ENCODE measurements at regions not wholly inside any gene's neighbourhood (a gene's known extent, or its start where the extent isn't known, plus 50 kb on each side); places are given as distances from the start of the nearest gene placed in this dataset.

DNA sequence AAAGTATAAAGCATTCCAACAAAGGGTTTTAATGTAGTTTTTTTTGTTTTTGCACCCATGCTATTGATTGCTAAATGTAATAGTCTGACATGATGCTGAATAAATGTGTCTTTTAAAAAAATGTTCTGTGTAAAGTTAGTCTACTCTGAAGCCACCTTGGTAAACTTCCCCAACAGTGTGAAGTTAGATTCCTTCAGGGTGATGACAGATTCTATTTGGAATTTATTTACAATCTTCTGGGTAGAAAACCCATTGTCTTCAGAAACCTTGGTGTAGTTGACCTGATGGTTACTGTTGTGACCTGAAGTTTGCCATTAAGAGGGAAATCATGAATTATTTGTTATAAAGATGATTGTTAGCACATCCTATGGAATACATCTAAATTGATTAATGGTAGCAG lies 64.7 kb upstream of the TRPC7 start:
- ATAC-seq (ENCODE audit: low read depth): no peak

DNA sequence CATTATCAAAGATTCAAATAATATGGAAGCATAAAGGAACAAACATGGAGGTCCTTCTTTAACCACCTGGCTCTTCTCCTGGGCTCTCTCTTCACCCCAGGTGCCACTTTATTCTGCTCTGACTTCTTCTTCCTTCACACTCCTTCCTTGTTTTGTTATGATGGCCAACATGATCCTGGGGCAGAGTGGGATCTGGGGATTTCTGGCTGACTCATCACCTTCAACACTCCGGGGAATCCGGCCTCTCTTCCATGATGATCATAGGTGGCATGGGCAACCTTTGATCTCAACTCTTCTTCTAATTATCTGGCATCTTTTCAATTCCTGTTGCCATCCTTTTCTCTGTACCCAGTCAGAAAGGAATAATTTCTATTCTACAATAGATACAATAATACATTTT lies 62.1 kb upstream of the TRPC7 start:
- Mint-ChIP-seq H3K27me3 (no peaks in the 10 kb centered on the region), H3K4me3 (no peak overlapping the region), H3K27ac (no peak overlapping the region), H3K4me1 (no peaks in the 10 kb centered on the region), H3K9me3 (ENCODE audit: insufficient read depth) (no peaks in the 10 kb centered on the region)
- POLR2A ChIA-PET: no interaction called here
- Histone ChIP-seq H2AFZ (ENCODE audit: insufficient read depth, low read depth, low read length, poor library complexity, severe bottlenecking) (no peak overlapping the region), H3K9ac (ENCODE audit: low read length) (no peak overlapping the region), H3K36me3 (replicated peaks in 1 of 2; ENCODE audit: control extremely low read depth in 1 of 2, control insufficient read depth in 1 of 2, extremely low read depth in 1 of 2, insufficient read depth in 2 of 2, low read length in 1 of 2) (no peaks in the 10 kb centered on the region), H3K4me2 (replicated peaks; ENCODE audit: low read depth, low read length, poor library complexity, severe bottlenecking) (no peak overlapping the region), H3K4me1 (ENCODE audit: control insufficient read depth in 2 of 2, insufficient read depth in 2 of 2, low read length in 2 of 2) (no peaks in the 10 kb centered on the region), H4K20me1 (ENCODE audit: control insufficient read depth, insufficient read depth, low read length, poor library complexity, severe bottlenecking) (no peaks in the 10 kb centered on the region), H3K79me2 (ENCODE audit: control insufficient read depth, insufficient read depth, low read length) (no peaks in the 10 kb centered on the region), H3K27ac (ENCODE audit: low read length in 2 of 2) (no peak overlapping the region), H3K4me3 (ENCODE audit: control extremely low read depth in 1 of 5, extremely low read depth in 1 of 5, insufficient read depth in 1 of 5, low read depth in 2 of 5, low read length in 4 of 5) (no peak overlapping the region), H3K27me3 (replicated peaks in 1 of 4; ENCODE audit: control extremely low read depth in 1 of 4, control insufficient read depth in 3 of 4, insufficient read depth in 4 of 4, low read length in 3 of 4) (no peaks in the 10 kb centered on the region), H3K9me3 (ENCODE audit: control extremely low read depth in 1 of 3, control insufficient read depth in 2 of 3, insufficient read depth in 1 of 3, low read length in 2 of 3) (peaks cover 0 to 4% (median 0%) of the 10 kb centered on the region in 3 donors)
- CTCF ChIA-PET: no interaction called here
- 100% methylated on average over 2 of the region's 2 CpGs for WGBS (ENCODE audit: insufficient coverage)
- ATAC-seq (ENCODE audit: low read depth) (no peak), DNase-seq (no peak)
- TF ChIP-seq, protein P1, sequence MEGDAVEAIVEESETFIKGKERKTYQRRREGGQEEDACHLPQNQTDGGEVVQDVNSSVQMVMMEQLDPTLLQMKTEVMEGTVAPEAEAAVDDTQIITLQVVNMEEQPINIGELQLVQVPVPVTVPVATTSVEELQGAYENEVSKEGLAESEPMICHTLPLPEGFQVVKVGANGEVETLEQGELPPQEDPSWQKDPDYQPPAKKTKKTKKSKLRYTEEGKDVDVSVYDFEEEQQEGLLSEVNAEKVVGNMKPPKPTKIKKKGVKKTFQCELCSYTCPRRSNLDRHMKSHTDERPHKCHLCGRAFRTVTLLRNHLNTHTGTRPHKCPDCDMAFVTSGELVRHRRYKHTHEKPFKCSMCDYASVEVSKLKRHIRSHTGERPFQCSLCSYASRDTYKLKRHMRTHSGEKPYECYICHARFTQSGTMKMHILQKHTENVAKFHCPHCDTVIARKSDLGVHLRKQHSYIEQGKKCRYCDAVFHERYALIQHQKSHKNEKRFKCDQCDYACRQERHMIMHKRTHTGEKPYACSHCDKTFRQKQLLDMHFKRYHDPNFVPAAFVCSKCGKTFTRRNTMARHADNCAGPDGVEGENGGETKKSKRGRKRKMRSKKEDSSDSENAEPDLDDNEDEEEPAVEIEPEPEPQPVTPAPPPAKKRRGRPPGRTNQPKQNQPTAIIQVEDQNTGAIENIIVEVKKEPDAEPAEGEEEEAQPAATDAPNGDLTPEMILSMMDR (IDR thresholded peaks at IDR 0.05): no peak
- no peak for TF ChIP-seq EZH2 (IDR thresholded peaks at IDR 0.05; ENCODE audit: borderline replicate concordance, insufficient read depth, low read depth, low read length, poor library complexity, severe bottlenecking)
- intact Hi-C loops (cut with micrococcal nuclease): no loop called here

More for the DNA sequence above, 64.7 kb upstream of the TRPC7 start:
- no peaks in the 10 kb centered on the region for H3K27me3 ChIP-seq (replicated peaks in 1 of 4; ENCODE audit: control extremely low read depth in 1 of 4, control insufficient read depth in 3 of 4, insufficient read depth in 4 of 4, low read length in 3 of 4)
- H3K4me3 Mint-ChIP-seq: no peak overlapping the region
- no peaks in the 10 kb centered on the region for H3K4me1 ChIP-seq (ENCODE audit: control insufficient read depth in 2 of 2, insufficient read depth in 2 of 2, low read length in 2 of 2)
- no peak overlapping the region for H3K9ac ChIP-seq (ENCODE audit: low read length)
- H3K4me3 ChIP-seq (ENCODE audit: control extremely low read depth in 1 of 5, extremely low read depth in 1 of 5, insufficient read depth in 1 of 5, low read depth in 2 of 5, low read length in 4 of 5): no peak overlapping the region
- H2AFZ ChIP-seq (ENCODE audit: insufficient read depth, low read depth, low read length, poor library complexity, severe bottlenecking): no peak overlapping the region
- H3K27ac Mint-ChIP-seq: no peak overlapping the region
- DNase-seq: no peak
- H3K36me3 ChIP-seq (replicated peaks in 1 of 2; ENCODE audit: control extremely low read depth in 1 of 2, control insufficient read depth in 1 of 2, extremely low read depth in 1 of 2, insufficient read depth in 2 of 2, low read length in 1 of 2): no peaks in the 10 kb centered on the region
- intact Hi-C loops (cut with micrococcal nuclease): no loop called here
- H3K4me2 ChIP-seq (replicated peaks; ENCODE audit: low read depth, low read length, poor library complexity, severe bottlenecking): no peak overlapping the region
- no peaks in the 10 kb centered on the region for H3K4me1 Mint-ChIP-seq
- no peaks in the 10 kb centered on the region for H4K20me1 ChIP-seq (ENCODE audit: control insufficient read depth, insufficient read depth, low read length, poor library complexity, severe bottlenecking)
- H3K9me3 Mint-ChIP-seq (ENCODE audit: insufficient read depth): no peaks in the 10 kb centered on the region
- no peak overlapping the region for H3K27ac ChIP-seq (ENCODE audit: low read length in 2 of 2)
- ChIA-PET POLR2A (no interaction called here), CTCF (no interaction called here)
- no peak for TF ChIP-seq EZH2 (IDR thresholded peaks at IDR 0.05; ENCODE audit: borderline replicate concordance, insufficient read depth, low read depth, low read length, poor library complexity, severe bottlenecking)
- TF ChIP-seq, protein P1 (IDR thresholded peaks at IDR 0.05): no peak
- no peaks in the 10 kb centered on the region for H3K79me2 ChIP-seq (ENCODE audit: control insufficient read depth, insufficient read depth, low read length)
- no peaks in the 10 kb centered on the region for H3K9me3 ChIP-seq (ENCODE audit: control extremely low read depth in 1 of 3, control insufficient read depth in 2 of 3, insufficient read depth in 1 of 3, low read length in 2 of 3)
- H3K27me3 Mint-ChIP-seq: no peaks in the 10 kb centered on the region
